ENCODE measurements at regions not wholly inside any gene's neighbourhood (a gene's known extent, or its start where the extent isn't known, plus 50 kb on each side); places are given as distances from the start of the nearest gene placed in this dataset.
A peak's percentile ranks its signal among the peaks of the same experiment; 100 is the strongest.
"Not testable (repeated sequence)": the region's sequence is repeated elsewhere in the genome, so short reads cannot be mapped to it uniquely, and the experiment has no call there.

DNA sequence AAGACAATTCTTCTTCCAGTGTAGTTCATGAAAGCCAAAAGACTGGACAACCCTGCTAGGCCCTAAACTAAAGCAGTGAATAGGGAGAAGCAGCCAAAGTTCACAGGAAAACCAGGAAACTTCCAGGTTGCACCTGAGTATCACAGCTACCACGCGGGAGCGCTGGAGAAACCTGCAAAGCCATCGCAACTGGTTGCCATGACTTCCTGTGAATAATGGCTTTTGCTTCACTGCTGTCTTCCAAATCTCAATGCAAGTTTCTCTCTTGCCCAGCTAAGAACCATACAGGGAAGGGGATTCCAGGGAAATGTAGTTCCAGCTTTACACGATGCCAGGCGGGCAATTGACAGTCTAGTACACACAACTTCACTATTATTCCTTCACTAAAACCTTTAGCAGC lies 114.1 kb downstream of the GXYLT1 start:
- DNase-seq (ENCODE audit: low read depth, low spot score): no peak

GRCh38 chr12:42027546-42027945 lies 117.1 kb downstream of the GXYLT1 start:
- no peak for DNase-seq (ENCODE audit: low read depth, low spot score)

- DNase-seq (ENCODE audit: low read depth, low spot score): no peak
Observed at GRCh38 chr12:42024495-42024830, 120.2 kb downstream of the GXYLT1 start.

DNA sequence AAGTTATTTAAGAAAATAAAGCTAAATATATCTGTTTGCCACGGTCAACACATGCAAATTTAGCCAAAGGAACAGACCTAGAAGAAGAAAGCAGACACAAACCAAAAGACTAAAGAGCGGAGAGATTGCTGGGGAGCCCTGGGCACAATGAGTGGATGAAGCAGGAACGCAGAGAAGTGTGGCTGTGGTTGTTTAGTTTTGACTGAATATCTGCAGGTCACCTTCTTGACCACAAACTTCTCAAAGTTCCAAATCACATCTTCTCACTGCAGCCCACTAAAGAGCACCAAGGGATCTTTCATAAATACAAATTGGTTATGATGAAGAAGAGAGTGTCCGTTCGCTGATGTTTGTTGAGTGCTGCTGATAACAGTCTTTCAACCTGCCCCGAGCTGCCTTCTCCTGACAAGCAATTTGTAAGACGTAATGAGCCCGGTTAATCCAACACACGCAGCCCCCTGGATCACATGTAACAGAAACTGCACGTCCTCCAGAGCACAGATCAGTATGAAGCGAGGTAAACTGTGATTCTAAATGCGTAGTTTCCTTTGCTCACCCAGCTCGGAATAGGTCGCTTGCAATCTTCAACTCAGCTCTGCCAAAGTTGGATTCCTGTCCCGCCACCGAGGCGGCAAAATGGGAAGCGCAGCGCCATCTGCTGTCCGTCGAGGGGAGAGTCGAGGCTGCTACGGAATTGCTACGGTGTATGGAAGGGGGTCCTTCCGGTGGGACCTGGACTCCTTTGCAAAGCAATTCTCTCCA lies 120.8 kb downstream of the GXYLT1 start:
- peak; percentile 87 for DNase-seq (ENCODE audit: low read depth, low spot score)

GRCh38 chr12:42021937-42022336 lies 122.7 kb downstream of the GXYLT1 start:
- DNase-seq (ENCODE audit: low read depth, low spot score): not testable (repeated sequence)

- DNase-seq (ENCODE audit: low read depth, low spot score): peak; percentile 16
Observed at GRCh38 chr12:42021469-42021868, 123.2 kb downstream of the GXYLT1 start.

- DNase-seq (ENCODE audit: low read depth, low spot score): no peak
Observed at GRCh38 chr12:42020226-42020625, 124.4 kb downstream of the GXYLT1 start.

- no peak for DNase-seq (ENCODE audit: low read depth, low spot score)
Observed at GRCh38 chr12:42019746-42020145, 124.9 kb downstream of the GXYLT1 start.

GRCh38 chr12:42017051-42017450 lies 127.6 kb downstream of the GXYLT1 start:
- DNase-seq (ENCODE audit: low read depth, low spot score): no peak

DNA sequence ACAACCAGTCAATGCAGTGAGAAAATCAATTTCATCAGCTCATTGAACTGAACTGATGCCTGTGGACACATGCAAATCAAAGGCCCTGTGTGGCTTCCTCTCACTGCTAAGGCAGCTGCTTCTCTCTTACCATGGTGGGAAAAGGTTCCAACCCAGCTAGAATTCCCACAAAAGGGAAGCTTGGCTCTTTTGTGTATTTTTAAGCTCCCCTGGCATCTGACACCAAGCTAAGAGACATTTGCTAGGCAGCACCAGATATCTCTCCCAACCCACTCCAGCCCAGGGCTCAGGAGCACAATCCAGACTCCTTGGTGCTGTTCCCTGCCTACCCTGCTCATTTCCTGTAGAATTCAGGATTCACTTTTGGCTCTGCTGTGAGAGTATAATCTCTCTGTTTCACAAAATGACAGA lies 129.6 kb downstream of the GXYLT1 start:
- no peak for DNase-seq (ENCODE audit: low read depth, low spot score)

DNA sequence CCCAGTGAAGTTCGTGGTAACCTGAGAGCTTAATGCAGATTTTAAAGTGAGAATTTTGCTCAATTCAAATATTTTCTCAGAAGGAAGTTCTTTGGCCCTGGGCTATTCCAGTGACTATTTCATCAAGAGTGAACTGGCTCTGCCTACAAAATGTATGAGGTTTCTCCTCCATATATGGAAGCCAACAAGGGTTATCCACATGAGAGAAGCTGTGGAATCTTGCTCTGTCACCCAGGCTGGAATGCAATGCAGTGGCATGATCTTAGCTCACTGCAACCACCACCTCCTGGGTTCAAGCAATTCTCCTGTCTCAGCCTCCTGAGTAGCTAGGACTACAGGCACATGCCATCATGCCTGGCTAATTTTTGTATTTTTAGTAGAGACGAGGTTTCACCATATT lies 132.2 kb downstream of the GXYLT1 start:
- peak; percentile 80 for DNase-seq (ENCODE audit: low read depth, low spot score)

DNA sequence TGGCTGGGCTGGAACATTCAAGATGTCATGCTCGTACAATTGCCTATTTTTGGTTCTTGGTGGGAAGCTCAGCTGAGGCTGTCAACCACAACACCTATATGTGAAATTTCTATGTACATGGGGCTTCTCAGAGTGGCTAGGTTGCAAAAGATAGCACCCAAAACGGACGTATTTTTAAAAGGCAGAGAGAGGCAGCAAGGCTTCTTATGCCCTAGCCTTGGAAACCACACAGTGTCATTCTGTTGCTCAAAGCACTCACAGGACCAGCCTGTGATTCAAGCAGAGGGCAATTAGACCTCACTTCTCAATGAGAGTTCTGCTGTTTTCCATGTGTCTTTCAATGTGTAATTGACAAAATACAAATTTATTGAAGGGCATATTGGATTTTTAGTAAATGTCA lies 134.0 kb downstream of the GXYLT1 start:
- DNase-seq (ENCODE audit: low read depth, low spot score): no peak

DNA sequence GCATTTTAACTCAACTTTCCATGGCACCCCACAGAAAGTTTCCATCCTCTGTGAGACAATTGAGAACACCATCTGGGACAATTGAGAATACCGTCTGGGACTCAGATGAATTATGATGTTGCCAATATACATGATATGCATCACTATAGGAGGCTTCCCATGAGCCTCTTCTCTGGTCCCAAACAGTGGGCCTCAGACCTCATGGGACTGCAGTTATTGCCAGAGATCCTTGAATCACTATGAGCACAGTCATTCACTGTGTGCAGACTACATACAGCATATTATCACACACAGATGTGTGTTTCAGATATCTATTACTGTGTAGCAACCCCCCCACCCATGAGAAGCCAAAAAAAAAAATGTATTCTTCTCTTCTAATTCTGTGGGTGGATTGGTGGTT lies 134.4 kb downstream of the GXYLT1 start:
- DNase-seq (ENCODE audit: low read depth, low spot score): no peak

DNA sequence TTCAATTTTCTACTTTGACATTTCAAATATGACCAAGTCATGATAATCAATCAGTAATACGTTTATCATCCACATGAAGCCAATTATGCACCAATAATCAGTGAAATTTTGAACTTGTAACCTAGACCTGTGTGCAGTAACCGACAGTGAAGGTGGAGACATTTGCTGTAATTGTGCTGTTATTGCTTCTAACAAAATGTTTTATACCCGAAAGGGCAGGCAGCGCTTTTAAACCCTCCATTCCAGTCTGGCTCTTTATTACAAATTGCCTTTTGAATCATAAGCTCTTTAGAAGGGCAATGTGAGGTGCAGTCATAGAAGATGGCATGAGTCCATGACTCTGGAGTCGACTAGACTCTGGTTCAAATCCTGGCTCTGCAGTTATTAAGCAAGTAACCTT lies 135.7 kb downstream of the GXYLT1 start:
- DNase-seq (ENCODE audit: low read depth, low spot score): no peak

- no peak for DNase-seq (ENCODE audit: low read depth, low spot score)
Observed at GRCh38 chr12:42003031-42003430, 141.6 kb downstream of the GXYLT1 start.

GRCh38 chr12:42002563-42002962 lies 142.1 kb downstream of the GXYLT1 start:
- no peak for DNase-seq (ENCODE audit: low read depth, low spot score)

DNA sequence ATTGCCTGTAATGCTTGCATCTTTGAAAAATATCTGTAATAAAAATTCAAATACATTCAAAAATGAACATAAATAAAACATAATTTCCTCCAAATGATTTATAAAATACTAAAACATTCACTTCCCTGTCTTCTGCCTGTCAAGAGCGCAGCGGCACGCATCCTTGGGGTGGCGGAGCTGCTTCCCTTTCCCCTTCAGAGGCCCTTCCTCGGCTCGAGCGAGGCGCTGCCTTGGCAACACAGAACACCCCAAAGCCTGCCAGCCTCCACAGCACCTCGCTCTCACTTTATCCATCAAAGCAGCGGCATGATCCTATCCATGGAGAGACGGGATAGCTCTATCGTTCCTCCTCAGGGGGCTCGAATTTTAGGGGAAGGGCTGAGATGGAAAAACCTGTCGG lies 146.2 kb downstream of the GXYLT1 start:
- DNase-seq (ENCODE audit: low read depth, low spot score): no peak

- no peak for DNase-seq (ENCODE audit: low read depth, low spot score)
Observed at GRCh38 chr12:41993283-41993682, 151.4 kb downstream of the GXYLT1 start.

GRCh38 chr12:41992692-41993215 lies 151.9 kb downstream of the GXYLT1 start:
- no peak for DNase-seq (ENCODE audit: low read depth, low spot score)

DNA sequence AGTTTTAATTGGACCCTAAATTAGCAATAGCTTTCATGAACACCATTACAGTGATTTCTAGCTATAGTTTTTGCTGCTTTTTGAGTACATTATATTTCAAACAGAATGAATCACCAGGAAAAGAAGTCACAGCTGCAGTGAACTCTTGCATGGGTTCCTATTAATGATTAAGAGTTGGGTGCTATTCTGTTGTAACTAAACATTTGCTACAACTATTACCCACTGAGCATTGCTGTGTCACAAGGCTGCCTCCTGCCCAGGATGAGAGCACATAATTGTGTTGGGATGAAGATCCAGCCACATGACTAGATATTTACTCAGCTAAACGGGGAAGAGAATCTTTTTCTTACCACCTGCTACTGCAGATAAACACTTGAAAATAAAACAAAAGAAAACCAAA lies 152.7 kb downstream of the GXYLT1 start:
- no peak for DNase-seq (ENCODE audit: low read depth, low spot score)

DNA sequence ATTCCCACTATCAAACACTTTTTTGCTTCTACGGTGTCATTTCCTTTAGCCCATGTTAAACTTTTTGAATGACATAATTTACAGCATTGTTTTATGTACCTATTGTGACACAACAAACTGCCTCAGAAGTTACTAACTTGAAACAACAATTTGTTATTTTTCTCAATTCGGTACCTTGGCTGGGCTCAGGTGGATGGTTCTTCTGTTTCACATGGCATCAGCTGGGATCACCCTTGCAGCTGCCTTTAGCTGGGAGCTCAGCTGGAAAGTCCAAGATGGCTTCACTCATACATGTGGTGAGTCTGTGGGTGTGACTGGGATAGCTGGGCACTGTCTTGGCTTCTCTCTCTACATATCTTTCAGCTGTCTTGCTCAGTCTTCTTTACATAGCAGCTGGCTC lies 156.0 kb downstream of the GXYLT1 start:
- DNase-seq (ENCODE audit: low read depth, low spot score): no peak

- not testable (repeated sequence) for DNase-seq (ENCODE audit: low read depth, low spot score)
Observed at GRCh38 chr12:41986513-41986912, 158.2 kb downstream of the GXYLT1 start.

DNA sequence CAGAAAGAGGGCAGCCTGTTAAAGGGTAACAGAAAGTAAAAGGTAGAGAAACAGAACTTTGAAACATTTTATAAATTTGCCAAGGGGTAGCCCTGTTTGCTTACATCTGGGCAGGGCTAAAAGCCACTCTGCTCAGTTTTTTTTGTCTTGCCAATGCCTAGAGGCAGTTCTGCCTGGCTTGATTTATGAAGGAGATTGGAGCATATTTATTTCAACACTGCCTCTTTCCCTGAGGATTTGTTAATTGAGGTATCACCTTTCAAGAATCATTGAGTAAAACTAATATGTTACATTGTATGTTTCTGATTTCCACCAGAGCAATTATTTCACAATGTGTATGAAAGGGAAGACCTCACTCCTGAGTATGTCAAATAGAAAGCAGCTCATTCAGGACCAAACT lies 160.8 kb downstream of the GXYLT1 start:
- DNase-seq (ENCODE audit: low read depth, low spot score): no peak

DNA sequence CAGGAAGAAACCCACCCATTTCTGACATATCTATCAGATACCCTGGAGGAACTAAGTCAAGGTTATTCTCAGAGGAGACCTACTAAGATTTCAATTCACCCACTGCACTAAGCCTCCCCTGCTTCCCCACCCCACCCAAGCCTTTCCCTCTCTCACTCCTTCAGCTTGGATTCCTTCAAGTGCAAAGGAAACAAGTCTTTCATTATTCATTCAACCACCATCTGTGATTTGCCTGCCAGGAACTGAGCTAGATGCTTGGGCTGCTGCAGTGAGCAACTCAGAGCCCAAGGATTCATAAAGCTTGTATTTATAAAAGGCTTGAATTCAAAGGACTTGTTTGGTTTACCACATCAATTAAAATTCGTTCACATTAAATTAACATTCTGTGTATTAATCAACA lies 161.3 kb downstream of the GXYLT1 start:
- DNase-seq (ENCODE audit: low read depth, low spot score): peak; percentile 65

Data from astrocyte of the hippocampus (primary cell).